Stimulated activated naive CD8-positive, alpha-beta T cell treated with anti-CD3 and anti-CD28 coated beads, Interleukin-15, Interleukin-2, amounts not matched to agents 100 U/mL and 50 U/mL, for 24 hours (primary cell): ENCODE measurements at regions not wholly inside any gene's neighbourhood (a gene's known extent, or its start where the extent isn't known, plus 50 kb on each side); places are given as distances from the start of the nearest gene placed in this dataset.
"Not testable (repeated sequence)": the region's sequence is repeated elsewhere in the genome, so short reads cannot be mapped to it uniquely, and the experiment has no call there.

ENCODE experiments used
- ATAC-seq: fragments of 150-1000 bp; cut with Tn5 transposase; one replicate; pipeline ENCODE4 v1.10.0; 2021
- DNase-seq: peaks from one replicate; pipeline ENCODE4 v3.0.0; 2021

DNA sequence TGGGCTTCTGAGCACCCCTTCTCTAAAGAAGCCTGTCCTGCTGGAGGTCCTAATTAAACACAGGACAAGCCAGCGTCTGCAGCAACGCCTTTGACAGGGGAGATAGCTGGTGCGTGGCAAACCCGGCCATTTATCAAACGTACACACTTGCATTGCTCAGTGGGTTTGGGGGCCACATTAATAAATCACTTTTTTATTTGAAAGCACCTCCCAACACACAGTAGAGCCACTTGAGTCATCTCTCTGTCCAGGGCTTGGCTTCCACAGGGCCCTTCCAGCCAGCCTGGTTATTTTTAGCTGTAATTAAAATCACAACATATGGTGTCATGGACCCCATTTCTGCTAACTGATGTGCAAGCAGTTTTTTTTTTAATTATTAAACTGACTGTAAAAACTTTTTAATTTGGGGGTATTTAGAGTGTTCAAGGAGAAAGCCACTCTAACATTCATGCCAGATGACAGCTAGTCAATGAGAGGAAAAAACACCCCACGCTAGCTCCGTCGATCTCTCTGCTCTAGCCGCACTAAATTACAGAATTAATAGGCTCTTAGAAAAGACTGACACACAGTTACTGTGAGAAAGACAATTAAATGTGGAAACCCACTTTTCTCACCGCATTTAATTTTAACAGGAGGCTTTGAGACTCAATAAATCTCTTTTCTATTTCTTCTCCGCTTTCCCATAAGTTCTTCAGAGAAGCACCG, 201.0 kb upstream of the WSCD1 start:
- ATAC-seq (no peak), DNase-seq (no peak)

DNA sequence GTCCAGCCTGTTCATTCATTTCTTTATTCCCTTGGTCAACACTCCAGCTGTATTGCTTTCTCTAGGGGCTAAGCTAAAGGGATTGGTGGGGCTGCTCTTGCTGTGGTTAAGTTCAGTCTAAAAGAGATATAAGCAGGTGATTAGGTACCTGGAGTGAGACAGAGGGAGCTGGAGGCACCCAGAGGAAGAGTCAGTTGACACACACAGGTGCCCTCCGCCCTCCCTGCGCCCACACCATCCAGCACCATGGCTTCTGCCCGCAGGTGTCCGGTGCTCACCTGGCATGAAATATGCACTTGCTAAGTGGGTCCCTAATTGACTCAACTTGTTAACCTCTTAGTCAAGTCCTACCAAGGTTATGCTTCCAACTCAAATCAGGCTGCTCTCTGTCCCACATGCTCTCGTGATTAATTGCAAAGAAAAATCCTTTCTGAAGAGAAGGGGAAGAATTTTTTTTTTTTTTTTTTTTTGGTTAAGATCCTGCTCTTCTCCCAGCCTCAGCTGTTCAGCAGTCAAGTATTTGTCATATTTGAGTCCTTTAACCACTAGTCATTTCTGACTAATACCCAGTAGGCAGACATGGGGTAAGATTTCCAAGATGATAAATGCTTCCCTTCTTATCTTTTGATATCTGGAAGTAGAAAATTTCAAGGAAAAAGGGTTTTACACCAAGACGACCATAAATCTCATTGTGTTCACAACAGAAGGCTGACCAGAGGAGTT, 199.8 kb upstream of the WSCD1 start:
- ATAC-seq = no peak
- DNase-seq = no peak

DNA sequence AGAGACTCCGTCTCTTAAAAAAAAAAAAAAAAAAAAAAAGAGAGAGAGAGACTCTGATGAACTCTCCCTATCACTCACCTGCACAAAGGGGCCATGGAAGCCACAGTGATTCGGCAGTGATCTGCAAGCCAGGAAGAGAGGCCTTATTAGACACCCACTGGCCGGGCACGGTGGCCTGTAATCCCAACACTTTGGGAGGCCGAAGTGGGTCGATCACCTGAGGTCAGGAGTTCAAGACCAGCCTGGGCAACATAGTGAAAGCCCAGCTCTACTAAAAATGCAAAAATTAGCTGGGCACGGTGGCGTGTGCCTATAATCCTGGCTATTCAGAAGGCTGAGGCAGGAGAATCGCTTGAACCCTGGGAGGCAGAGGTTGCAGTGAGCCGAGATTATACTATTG, 198.5 kb upstream of the WSCD1 start:
- ATAC-seq = no peak
- DNase-seq = no peak

DNA sequence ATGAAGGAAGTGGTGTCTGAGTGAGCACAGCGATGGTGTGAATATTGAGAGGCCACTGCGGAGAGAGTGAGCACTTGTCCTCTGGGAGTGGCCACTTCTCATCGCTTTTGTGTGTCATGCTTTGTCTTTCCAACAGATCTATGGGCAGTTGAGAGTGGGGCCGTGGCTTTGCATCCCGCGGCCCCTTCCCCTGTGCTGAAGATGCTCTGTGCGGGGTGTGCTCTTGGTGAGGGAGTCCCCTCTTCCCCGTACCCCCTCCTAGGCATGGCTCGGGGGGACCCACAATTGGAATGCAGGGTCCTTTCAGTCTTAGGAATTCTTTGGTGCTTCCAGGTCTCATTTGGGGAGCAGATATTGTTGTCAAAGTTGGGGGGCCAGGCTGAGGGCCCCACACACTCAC, 197.3 kb upstream of the WSCD1 start:
- DNase-seq (no peak), ATAC-seq (no peak)

DNA sequence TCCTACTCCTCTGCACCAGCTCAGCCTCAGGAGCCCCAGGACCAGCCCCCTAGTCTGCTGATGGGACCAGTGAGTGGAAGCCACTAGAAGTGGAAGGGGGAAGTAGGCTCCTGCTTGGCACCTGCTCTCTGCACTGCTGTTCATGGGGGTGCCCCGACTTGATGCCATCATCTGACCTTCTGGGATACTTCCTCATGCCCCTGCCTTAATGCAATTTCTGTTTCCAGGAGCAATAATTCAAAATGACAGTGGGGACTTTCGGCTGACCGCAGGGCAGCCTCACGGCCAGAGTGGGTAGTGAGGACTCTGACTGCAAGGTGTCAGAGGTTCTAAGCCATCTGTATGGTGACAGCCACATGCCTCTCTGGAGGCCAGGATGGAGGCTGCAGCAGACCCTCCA, 196.4 kb upstream of the WSCD1 start:
- DNase-seq (no peak), ATAC-seq (no peak)

DNA sequence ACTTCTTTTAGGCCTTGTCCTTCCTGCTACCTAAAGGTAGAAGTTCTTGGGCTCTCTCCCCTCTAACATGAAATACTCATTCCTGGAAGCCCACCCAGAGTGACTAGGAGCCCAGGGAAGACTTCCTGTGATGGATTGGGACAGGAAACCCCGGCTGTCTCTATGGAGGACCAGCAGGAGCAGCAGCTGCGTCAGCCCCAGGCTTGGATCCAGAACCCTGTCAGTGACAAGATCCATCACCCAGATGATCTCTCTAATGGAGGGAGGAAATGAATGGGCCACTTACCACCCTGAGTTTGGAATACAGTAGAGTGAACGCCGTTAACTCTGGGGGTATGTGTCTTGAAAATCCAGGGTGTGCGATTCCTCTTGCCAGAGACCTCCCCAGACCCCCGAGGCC, 195.7 kb upstream of the WSCD1 start:
- DNase-seq (no peak), ATAC-seq (no peak)

DNA sequence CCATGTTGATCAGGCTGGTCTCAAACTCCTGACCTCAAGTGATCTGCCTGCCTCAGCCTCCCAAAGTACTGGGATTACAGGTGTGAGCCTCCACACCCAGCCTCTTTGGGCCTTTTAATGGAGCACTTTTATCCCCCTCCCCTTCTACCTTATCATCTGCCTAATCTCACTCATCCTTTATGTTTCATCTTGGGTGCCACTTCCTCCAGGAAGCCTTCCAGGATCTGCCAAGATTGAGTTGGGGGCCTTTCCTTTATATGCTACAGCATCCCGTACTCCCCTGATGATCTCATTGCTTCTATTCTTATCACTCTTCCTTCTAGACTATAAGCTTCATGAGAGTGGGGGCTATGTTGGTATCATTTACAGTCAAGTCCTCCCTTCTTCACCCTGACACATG, 192.8 kb upstream of the WSCD1 start:
- ATAC-seq (no peak), DNase-seq (no peak)

DNA sequence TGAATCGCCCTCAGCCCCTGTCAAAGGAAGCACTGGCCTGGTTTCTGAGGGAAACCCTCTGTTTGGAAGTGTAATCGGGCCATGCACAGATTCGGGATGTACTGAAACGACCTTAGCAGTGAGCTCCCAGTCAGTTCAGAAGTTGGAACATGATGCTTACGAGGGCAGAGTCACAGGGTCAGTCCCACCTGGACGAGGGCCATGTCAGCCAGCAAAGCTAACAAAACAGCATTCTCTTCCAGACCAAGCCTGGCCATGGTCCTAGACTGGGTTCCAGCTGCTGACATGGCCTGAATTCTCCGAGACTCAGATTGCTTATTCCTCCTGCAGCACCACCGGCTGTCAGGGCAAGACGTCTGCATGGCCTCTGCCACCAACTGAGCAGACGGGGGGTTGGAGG, 192.2 kb upstream of the WSCD1 start:
- DNase-seq = no peak

DNA sequence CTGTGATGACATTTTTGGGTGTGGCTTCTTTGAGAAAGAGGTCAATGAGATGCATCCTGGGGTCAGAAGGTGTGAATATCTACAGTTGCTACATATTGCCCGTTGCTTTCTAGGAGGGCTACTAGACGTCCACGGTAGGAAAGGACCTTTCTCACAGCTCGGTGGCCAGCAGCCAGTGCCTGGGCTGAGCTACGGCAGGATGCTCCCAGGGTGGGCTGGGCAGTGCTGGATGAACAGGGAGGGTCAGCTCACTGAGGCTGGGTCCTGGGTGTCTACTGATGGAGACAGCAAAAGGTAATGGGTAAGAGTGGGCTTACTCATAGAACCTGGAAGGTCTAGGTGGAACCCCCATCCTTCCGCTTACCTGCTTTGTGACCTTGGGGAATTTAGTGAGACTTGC, 188.3 kb upstream of the WSCD1 start:
- DNase-seq (no peak), ATAC-seq (no peak)

More for the DNA sequence above, 192.2 kb upstream of the WSCD1 start:
- no peak for ATAC-seq

DNA sequence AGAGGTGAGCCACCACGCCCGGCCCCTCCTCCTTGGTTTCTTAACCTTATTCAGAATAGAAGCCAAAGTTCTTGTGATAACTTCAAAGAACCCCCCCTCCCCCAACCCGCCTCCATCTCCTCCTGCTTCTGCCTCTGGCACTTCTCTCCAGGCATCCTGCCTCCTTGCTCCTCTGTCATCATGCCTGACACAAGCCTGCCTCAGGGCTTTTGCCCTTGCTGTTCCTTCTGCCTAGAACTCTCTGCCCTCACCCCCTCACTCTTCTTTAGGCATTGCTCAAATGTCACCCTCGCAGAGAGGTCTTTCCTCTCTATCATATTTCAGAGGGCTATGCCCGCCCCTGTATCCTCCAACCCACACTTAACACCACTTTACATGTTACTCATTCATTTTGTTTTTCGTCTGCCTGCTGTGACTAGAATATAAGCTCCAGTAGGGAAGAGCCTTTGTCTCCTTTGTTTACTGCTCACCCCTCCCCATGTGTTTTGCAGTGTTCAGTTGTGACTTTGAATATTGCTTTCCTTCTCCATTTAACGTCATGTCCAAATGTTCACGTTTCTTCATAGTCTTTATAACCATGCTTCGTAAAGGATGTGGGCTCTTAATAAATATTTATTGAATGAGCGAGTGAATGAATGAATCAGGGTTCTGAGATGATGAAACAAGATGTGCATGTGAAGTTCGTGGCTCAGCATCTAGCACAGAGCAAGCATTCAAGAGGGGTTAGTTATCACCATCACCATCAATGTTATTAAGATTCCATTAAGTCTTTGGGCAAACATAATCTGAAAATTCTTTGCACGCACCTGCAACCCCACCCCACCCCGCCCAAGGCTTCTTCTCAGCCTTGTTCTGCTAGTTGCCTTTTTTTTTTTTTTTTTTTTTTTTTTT, 186.2 kb upstream of the WSCD1 start:
- ATAC-seq (no peak), DNase-seq (no peak)

DNA sequence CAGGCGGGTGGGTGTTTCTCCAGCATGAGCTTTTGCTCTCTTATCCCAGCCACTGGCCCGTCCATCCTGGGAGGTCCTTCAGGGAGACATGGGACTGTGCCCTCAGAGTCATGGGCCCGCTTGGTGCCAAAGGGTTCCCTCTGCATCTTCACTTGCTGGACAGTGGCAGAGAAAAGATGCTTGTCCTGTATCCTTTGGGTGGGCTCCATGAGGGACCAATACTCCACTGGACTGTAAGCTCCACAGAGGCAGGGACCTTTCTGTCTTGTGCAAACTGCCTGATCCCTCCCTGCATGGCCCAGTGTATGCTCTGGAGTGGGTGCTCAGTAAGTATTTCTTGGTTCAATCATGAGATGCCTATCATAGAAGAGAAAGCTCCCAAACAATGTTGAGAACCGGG, 184.8 kb upstream of the WSCD1 start:
- DNase-seq = no peak
- ATAC-seq = no peak

DNA sequence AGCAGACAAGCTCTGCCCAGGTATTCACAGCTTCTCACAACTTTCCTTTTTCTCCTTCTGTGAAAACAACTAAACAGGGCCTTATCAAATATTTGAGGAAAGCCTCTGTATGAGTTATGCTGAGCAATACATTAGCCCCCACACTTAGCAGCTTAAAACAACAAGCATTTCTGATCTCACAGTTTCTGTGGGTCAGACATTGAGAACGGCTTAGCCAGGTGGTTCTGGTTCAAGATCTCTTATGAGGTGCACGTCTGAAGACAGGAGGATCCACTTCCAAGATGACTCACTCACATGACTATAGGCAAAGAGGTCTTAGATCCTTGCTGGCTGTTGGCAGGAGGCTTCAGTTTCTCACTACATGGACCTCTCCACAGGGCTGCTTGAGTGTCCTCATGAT, 181.4 kb upstream of the WSCD1 start:
- no peak for ATAC-seq
- DNase-seq = no peak

DNA sequence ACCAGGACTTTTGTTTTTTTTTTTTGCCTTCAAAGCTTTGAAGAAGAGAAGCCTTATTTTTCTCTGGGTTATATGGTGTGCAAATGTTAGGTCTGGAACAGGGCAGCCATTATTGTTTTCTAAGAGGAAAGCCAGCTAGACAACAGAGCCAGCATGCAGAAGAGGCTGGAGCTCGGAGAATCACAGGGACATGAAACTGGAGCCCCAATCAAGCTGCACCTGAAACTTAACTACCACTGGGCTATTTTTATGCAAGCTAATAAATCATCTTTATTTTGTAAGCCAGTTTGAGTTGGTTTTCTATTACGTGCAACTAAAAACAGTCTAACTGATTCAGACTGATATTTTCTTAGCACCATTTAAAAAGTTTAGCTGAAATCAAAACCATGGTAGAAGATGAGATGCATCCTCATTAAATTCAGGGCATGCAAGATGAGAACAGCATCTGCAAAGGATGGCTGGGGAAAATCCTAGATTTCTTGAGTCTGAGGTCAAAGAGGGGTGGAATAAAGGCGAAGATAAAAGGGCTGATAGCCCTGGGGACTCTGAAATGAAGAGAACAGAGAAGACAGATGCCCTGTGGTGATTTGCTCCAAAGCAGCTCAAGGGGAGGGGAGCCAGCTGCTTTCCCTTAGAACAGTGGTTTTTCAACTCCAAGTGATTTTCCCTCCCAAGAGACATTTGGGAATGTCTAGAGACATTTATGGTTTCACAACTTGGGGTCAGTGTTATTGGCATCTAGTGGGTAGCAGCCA, 177.1 kb upstream of the WSCD1 start:
- ATAC-seq (no peak), DNase-seq (no peak)

DNA sequence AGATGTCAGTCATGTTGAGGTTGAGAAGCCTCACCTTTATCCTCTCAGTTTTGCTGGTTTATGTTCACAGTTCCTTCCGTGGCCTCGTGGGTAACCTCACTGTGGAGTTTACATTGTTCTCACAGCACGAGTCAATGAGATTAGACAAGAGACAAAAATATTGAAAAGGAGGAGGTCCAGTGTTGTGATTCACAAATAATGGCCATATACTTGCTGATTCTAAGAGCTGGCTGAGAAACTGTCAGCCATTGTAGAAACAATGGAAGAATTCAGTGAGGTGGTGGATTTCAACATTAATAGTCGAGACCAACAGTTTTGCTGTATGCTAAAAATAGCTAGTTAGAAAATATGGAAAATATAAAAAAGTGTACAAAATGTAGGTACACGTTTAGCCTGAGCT, 176.4 kb upstream of the WSCD1 start:
- no peak for ATAC-seq

DNA sequence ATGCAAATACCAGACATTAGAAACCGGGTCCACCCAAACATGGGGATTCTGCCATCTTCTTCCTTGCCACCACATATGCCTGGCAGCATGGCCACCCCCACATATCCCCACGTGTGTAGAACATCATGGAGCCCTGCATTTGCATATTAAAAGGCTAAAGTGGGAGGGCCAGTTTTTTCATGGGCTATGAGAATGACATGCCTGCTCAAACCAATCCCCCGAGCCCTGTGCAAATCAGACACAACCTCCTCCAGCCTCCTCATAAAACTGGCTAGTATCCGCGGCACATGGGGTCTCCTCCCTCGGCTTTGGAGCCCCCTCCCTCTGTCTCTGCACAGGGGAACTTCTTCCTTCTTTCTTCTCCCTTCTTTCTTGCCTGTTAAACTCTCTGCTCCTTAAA, 174.9 kb upstream of the WSCD1 start:
- DNase-seq = no peak
- ATAC-seq = no peak

More for the DNA sequence above, 176.4 kb upstream of the WSCD1 start:
- DNase-seq = no peak

DNA sequence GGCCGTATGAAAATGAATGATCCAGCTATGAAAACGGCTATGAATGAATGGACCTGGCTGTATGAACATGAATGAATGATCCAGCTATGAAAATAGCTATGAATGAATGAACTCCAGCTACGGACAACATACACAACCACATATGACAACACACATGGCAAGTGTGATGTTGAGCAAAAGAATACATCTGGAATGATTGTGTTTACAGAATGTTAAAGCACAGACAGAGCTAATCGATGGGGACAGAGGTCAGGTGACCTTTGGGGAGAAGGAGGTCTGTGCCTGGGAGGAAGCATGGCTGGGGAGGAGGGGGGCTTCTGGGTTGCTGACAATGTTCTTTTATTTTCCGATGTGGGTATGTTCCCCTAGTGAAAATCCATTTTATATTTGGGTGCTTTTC, 174.0 kb upstream of the WSCD1 start:
- ATAC-seq (no peak), DNase-seq (no peak)

DNA sequence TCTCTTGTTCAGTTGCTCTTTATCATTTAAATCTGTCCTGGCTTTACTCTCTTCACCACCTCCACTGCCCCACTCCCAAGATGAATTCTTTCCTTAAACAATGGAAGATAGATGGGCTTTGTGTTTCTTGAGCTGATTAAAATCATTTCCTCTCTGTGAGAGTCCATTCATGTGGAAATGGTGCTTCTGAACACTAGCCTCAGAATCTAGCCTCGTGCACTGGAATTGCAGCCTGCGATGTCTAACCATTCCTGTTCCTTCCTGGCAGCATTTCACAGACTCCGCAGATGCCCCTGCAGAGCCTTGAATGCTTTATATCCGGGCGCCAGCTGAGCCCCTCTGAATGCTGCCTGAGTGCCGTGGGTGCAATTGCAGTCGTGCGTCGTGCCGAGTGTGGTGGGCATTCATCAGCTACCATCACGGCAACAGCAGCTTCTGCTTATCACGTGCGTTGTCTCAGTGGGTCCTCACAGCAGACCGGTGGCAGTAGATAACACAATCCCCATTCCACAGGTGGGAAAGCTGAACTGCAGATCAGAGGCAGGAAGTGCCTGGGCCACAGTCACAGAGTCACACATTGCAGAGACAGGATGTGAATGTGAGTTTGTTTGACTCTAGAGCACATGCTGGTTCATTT, 172.8 kb upstream of the WSCD1 start:
- DNase-seq (no peak), ATAC-seq (no peak)

DNA sequence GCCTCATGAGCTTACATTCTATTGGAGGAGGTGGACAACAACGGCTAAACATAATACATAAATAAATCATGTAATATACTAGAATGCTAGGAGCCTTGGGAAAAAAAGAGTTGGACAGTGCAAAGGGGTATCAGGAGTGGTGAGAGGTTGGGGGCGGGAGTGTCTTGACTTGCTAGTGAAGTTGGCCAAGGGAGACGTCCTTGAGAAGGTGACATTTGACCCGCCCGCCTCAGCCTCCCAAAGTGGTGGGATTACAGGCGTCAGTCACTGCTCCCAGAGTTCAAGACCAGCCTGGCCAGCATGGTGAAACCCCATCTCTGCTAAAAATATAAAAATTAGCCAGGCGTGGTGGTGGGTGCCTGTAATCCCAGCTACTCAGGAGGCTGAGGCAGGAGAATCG, 172.2 kb upstream of the WSCD1 start:
- not testable (repeated sequence) for ATAC-seq, DNase-seq

DNA sequence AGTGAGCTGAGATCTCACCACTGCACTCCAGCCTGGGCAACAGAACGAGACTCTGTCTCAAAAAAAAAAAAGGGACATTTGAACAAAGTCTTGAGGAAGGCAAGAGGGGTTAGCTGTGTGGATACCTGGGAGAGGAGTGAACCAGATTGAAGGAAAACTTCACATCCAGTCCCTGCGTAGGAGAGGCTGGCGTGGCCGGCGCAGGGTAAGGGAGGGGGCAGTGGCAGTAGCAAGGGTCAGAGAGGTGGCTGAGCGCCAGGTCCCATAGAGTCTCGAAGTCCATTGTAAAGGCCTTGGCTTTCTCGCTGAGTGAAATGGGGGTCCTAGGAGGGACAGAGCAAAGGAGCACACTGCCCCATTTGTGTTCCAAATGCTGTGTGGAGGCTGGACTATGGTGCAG, 171.8 kb upstream of the WSCD1 start:
- no peak for ATAC-seq
- no peak for DNase-seq

DNA sequence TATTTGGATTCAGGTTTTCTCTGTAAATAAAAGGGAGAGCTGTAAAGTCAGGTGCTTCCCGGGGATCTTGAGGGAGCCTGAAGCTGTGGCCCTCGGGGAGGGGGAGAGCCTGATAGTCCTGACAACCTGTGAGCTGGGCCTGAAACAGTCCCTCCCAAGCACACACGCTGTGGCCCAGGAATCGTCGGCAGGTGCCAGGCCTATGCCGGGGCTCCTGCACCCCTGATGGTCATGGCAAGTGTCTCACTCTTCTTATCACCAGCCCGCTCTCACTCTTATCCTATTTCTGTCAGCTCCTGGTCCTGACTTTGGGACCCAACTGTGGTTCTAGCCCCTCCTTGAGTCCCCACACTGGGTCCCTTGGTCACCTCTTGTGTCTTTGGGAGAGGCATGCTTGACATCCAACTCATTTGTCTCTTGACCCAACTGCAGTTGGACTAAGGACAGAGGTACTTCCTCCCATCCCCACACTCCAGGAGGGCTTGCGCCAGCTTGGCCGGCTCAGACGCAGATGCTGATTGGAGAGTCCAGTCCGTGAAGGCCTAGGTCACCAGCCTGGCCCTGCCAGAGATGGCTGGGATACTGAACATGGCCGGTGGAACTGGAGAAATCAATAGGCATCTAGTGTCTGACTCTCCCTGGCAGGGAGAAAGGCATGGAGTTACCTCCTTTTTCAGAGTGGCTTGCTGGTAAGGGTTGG, 170.5 kb upstream of the WSCD1 start:
- ATAC-seq (no peak), DNase-seq (no peak)

DNA sequence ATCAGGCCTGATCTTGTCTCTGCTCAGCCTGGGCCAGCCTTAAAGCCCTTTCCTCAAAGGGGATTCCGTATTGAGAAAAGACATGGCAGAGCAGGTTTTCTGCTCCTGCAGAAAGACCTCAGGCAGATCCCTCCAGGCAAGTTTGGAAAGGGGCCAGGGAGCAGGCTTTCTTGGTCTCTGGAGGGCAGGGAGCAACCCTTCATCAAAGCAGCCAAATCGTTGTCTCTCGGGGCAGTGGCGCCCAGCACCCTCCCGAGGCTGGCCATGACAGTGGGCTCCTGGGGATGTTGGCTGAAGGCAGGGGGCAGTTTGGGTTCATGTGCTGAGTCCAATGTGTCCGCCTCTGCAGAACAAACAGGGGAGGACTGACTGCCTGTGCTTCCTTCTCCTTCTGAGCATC, 168.4 kb upstream of the WSCD1 start:
- DNase-seq (no peak), ATAC-seq (no peak)
